Endodermal cell (in vitro differentiated cells): ENCODE measurements at regions not wholly inside any gene's neighbourhood (a gene's known extent, or its start where the extent isn't known, plus 50 kb on each side); places are given as distances from the start of the nearest gene placed in this dataset.

Experiments used
- DNase-seq: peaks from one replicate; pipeline ENCODE4 v3.0.0-alpha.2; 2017
- H3K27ac ChIP-seq: 2 replicates; pipeline ENCODE4 v1.5.1; 2013; ENCODE audit warnings: mild to moderate bottlenecking, low read depth, low read length, moderate library complexity
- H3K27me3 ChIP-seq: 2 replicates; pipeline ENCODE4 v1.6.1; 2013; ENCODE audit warnings: mild to moderate bottlenecking, low read length, moderate library complexity; ENCODE audit not compliant: insufficient read depth, control insufficient read depth, poor library complexity, severe bottlenecking
- H3K36me3 ChIP-seq: 2 replicates; pipeline ENCODE4 v1.7.0; 2013; ENCODE audit warnings: mild to moderate bottlenecking, low read length, moderate library complexity; ENCODE audit not compliant: control insufficient read depth, insufficient read depth
- H3K4me1 ChIP-seq: one replicate; pipeline ENCODE4 v1.7.0; 2013; ENCODE audit warnings: low read length; ENCODE audit not compliant: control insufficient read depth, insufficient read depth
- H3K4me3 ChIP-seq: 2 replicates; pipeline ENCODE4 v1.5.1; 2013; ENCODE audit warnings: mild to moderate bottlenecking, low read length, moderate library complexity
- H3K9ac ChIP-seq: 2 replicates; pipeline ENCODE4 v1.6.1; 2013; ENCODE audit warnings: mild to moderate bottlenecking, low read length, moderate library complexity; ENCODE audit not compliant: poor library complexity, severe bottlenecking; ENCODE audit errors: extremely low read depth
- H3K9me3 ChIP-seq: 2 replicates; pipeline ENCODE4 v1.6.1; 2013; ENCODE audit warnings: mild to moderate bottlenecking, low read length, moderate library complexity; ENCODE audit not compliant: control insufficient read depth
- H3K27ac Mint-ChIP-seq: 2 replicates; pipeline ENCODE4 v1.8.0; 2020; ENCODE audit warnings: mixed read lengths
- H3K27me3 Mint-ChIP-seq: 2 replicates; pipeline ENCODE4 v1.8.0; 2021; ENCODE audit warnings: mild to moderate bottlenecking, mixed read lengths; ENCODE audit not compliant: insufficient read depth
- H3K36me3 Mint-ChIP-seq: 2 replicates; pipeline ENCODE4 v1.8.0; 2020; ENCODE audit warnings: low read depth, mixed read lengths
- H3K4me1 Mint-ChIP-seq: 2 replicates; pipeline ENCODE4 v1.8.0; 2020; ENCODE audit warnings: mixed read lengths
- H3K4me3 Mint-ChIP-seq: 2 replicates; pipeline ENCODE4 v1.8.0; 2020; ENCODE audit warnings: mild to moderate bottlenecking, moderate library complexity, mixed read lengths
- H3K9me3 Mint-ChIP-seq: 2 replicates; pipeline ENCODE4 v1.8.0; 2020; ENCODE audit warnings: mild to moderate bottlenecking, mixed read lengths
- WGBS, 2 experiments: methylation state at CpG; one replicate each; pipeline versions ENCODE4 v1.1.5 to v1.1.7; 2013; ENCODE audit warnings: missing lambda C conversion rate in 2 of 2, mixed read lengths in 1 of 2; ENCODE audit not compliant: insufficient coverage in 1 of 2, insufficient read length in 1 of 2; 5-methylcytosine and 5-hydroxymethylcytosine counted together
- TF ChIP-seq, protein P1 (sequence below): fragments of 200-600 bp; sonication (generic); conservative IDR thresholded peaks from 2 replicates; pipeline ENCODE4 v1.5.0; 2021; ENCODE audit warnings: antibody characterized with exemption, mild to moderate bottlenecking

DNA sequence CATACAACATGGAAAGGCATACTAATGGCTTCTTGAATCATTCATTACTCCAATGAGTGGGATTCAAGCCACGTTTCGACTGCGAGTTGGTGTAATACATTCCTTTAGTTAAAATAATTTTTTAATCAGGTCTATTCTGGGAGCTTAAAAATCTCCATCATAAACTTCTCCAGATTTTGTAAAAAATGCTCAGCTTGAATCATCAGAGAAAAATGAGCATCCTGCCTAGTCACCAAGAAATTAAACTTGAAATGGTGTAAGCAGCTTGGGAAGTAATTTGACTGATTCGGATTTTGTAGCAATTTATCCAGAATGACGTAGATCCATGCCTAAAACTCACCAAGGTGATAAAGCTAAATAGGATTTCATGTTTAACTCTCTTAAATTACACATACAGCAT lies 165.7 kb downstream of the SLCO4C1 start:
- H3K27me3 ChIP-seq = no peaks in the 10 kb centered on the region
- H3K4me3 ChIP-seq = no peak overlapping the region
- H3K36me3 ChIP-seq = no peaks in the 10 kb centered on the region
- peaks cover 6% of the 10 kb centered on the region for H3K9me3 Mint-ChIP-seq
- no peaks in the 10 kb centered on the region for H3K4me1 Mint-ChIP-seq
- no peaks in the 10 kb centered on the region for H3K27me3 Mint-ChIP-seq
- H3K9ac ChIP-seq = no peak overlapping the region
- H3K4me1 ChIP-seq = no peaks in the 10 kb centered on the region
- H3K4me3 Mint-ChIP-seq = no peak overlapping the region
- no peak for DNase-seq
- 95 to 100% methylated on average over 1 to 5 of the region's 5 CpGs for WGBS, 2 experiments
- H3K27ac Mint-ChIP-seq = no peak overlapping the region
- TF ChIP-seq, protein P1, sequence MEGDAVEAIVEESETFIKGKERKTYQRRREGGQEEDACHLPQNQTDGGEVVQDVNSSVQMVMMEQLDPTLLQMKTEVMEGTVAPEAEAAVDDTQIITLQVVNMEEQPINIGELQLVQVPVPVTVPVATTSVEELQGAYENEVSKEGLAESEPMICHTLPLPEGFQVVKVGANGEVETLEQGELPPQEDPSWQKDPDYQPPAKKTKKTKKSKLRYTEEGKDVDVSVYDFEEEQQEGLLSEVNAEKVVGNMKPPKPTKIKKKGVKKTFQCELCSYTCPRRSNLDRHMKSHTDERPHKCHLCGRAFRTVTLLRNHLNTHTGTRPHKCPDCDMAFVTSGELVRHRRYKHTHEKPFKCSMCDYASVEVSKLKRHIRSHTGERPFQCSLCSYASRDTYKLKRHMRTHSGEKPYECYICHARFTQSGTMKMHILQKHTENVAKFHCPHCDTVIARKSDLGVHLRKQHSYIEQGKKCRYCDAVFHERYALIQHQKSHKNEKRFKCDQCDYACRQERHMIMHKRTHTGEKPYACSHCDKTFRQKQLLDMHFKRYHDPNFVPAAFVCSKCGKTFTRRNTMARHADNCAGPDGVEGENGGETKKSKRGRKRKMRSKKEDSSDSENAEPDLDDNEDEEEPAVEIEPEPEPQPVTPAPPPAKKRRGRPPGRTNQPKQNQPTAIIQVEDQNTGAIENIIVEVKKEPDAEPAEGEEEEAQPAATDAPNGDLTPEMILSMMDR = no peak
- no peaks in the 10 kb centered on the region for H3K9me3 ChIP-seq
- H3K36me3 Mint-ChIP-seq = peaks cover 4% of the 10 kb centered on the region
- no peak overlapping the region for H3K27ac ChIP-seq

GRCh38 chr5:102119252-102119651 lies 176.8 kb downstream of the SLCO4C1 start:
- H3K4me3 ChIP-seq = no peak overlapping the region
- Mint-ChIP-seq H3K27ac (no peak overlapping the region), H3K36me3 (no peaks in the 10 kb centered on the region), H3K27me3 (peaks cover 6% of the 10 kb centered on the region), H3K9me3 (peaks cover 2% of the 10 kb centered on the region), H3K4me3 (no peak overlapping the region), H3K4me1 (peaks cover 21% of the 10 kb centered on the region)
- no peaks in the 10 kb centered on the region for H3K9me3 ChIP-seq
- no peaks in the 10 kb centered on the region for H3K36me3 ChIP-seq
- peaks cover 4% of the 10 kb centered on the region for H3K27me3 ChIP-seq
- DNase-seq = no peak
- peaks cover 5% of the 10 kb centered on the region for H3K4me1 ChIP-seq
- no peak overlapping the region for H3K27ac ChIP-seq
- H3K9ac ChIP-seq = no peak overlapping the region
- TF ChIP-seq, protein P1 = no peak
- WGBS, 2 experiments = 83% methylated on average over 1 of the region's 3 CpGs; no CpG with 5 or more reads in 1 of the 2 experiments

DNA sequence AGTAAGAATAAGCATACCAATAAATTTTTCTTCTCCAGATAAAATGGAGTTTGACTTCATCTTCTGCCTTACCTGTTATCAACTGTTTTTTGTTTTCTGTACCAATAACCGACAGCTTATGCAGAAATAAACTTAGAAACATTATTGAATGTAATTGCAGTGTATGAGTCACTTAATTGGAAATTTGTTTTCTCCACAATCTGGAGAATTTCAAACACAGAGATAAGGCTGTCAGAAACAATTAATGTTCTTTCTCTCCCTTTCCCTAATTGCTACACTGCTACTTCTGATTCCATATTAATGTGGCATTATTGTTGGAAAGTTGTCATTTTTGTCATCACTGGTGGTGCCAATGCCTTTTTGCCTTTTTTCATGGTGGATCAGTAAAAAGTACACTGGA lies 180.3 kb downstream of the SLCO4C1 start:
- Mint-ChIP-seq H3K4me1 (peaks cover 25% of the 10 kb centered on the region), H3K9me3 (peaks cover 16% of the 10 kb centered on the region), H3K4me3 (no peak overlapping the region), H3K36me3 (peaks cover 6% of the 10 kb centered on the region), H3K27ac (no peak overlapping the region), H3K27me3 (peaks cover 6% of the 10 kb centered on the region)
- Histone ChIP-seq H3K4me1 (peaks cover 5% of the 10 kb centered on the region), H3K9ac (no peak overlapping the region), H3K36me3 (no peaks in the 10 kb centered on the region), H3K4me3 (no peak overlapping the region), H3K27ac (no peak overlapping the region), H3K9me3 (no peaks in the 10 kb centered on the region), H3K27me3 (peaks cover 4% of the 10 kb centered on the region)
- no peak for DNase-seq
- TF ChIP-seq, protein P1 = no peak
- 100% methylated on average over 1 of the region's 1 CpG; no CpG with 5 or more reads in 1 of the 2 experiments for WGBS, 2 experiments
